D721Med (cell line): ENCODE measurements at regions not wholly inside any gene's neighbourhood (a gene's known extent, or its start where the extent isn't known, plus 50 kb on each side); places are given as distances from the start of the nearest gene placed in this dataset.

ENCODE experiments used
- DNase-seq: peaks from one replicate; pipeline ENCODE4 v3.0.0; 2011; ENCODE audit warnings: low spot score; ENCODE audit not compliant: insufficient read length
- FAIRE-seq: peaks from 2 replicates; lab custom pipeline; 2011; peaks lifted over from hg19 to GRCh38; lab: Jason Lieb, UNC
- CTCF ChIP-seq: IDR thresholded peaks from 2 replicates; pipeline ENCODE4 v1.5.1; 2012; ENCODE audit warnings: mild to moderate bottlenecking, control low read depth; ENCODE audit not compliant: insufficient read depth; ENCODE audit errors: missing control alignments

- no peak for TF ChIP-seq CTCF
- DNase-seq, result no peak
- FAIRE-seq, result no peak
Observed at GRCh38 chr2:80852808-80853139, 548.2 kb upstream of the LRRTM1 start.

GRCh38 chr2:80852079-80852807 is 547.7 kb upstream of the LRRTM1 start:
- DNase-seq, result no peak
- TF ChIP-seq CTCF, result no peak
- no peak for FAIRE-seq

GRCh38 chr2:80830891-80831290 is 526.3 kb upstream of the LRRTM1 start:
- TF ChIP-seq CTCF, result no peak
- DNase-seq (no peak), FAIRE-seq (no peak)

GRCh38 chr2:80822999-80823398 is 518.4 kb upstream of the LRRTM1 start:
- DNase-seq, result no peak
- no peak for FAIRE-seq
- no peak for TF ChIP-seq CTCF

GRCh38 chr2:80815259-80815658 is 510.7 kb upstream of the LRRTM1 start:
- TF ChIP-seq CTCF, result no peak
- DNase-seq, result no peak
- no peak for FAIRE-seq

GRCh38 chr2:80786584-80786983 is 482.0 kb upstream of the LRRTM1 start:
- FAIRE-seq (no peak), DNase-seq (no peak)
- TF ChIP-seq CTCF, result no peak

GRCh38 chr2:80778704-80779103 is 474.2 kb upstream of the LRRTM1 start:
- no peak for FAIRE-seq

More at GRCh38 chr2:80778704-80779103, 474.2 kb upstream of the LRRTM1 start:
- no peak for DNase-seq
- TF ChIP-seq CTCF, result no peak
